NT2/D1 (cell line): ENCODE measurements at regions not wholly inside any gene's neighbourhood (a gene's known extent, or its start where the extent isn't known, plus 50 kb on each side); places are given as distances from the start of the nearest gene placed in this dataset.

Source experiments
- SUZ12 ChIP-seq: IDR thresholded peaks from 2 replicates; pipeline ENCODE4 v1.6.1; 2011; ENCODE audit not compliant: insufficient read length, insufficient read depth; ENCODE audit errors: extremely low read depth
- YY1 ChIP-seq: IDR thresholded peaks from 2 replicates; pipeline ENCODE4 v1.6.1; 2011; ENCODE audit not compliant: insufficient read length, insufficient read depth
- ZNF274 ChIP-seq: IDR thresholded peaks from 2 replicates; pipeline ENCODE4 v1.6.1; 2011; ENCODE audit warnings: mild to moderate bottlenecking, low read depth, low read length

DNA sequence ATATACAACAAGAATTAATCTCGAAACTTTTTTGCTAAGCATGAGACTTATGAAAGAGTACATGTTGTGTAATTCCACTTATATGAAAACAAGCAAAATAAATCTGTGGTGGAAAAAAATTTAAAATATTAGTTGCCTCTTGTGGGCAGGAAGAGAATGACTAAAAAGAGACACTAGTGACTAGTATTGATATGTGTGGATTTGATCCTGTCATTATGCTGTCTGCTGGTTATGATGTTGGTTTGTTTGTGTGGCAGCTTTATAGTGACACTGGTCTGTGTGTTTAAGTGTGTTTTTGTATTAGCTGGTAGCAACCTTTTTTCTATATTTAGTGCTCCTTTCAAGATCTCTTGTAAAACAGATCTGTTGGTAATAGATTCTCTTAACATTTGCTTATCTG is 267.8 kb upstream of the NRIP1 start:
- TF ChIP-seq ZNF274, result no peak
- TF ChIP-seq YY1, result no peak
- no peak for TF ChIP-seq SUZ12
